HG03064 (cell line): ENCODE measurements at regions not wholly inside any gene's neighbourhood (a gene's known extent, or its start where the extent isn't known, plus 50 kb on each side); places are given as distances from the start of the nearest gene placed in this dataset.
"Not testable (repeated sequence)": the region's sequence is repeated elsewhere in the genome, so short reads cannot be mapped to it uniquely, and the experiment has no call there.

Experiments used
- ATAC-seq: cut with Tn5 transposase; IDR thresholded peaks from one replicate; pipeline ENCODE4 v1.9.1; 2021; ENCODE audit warnings: low read depth; ENCODE audit not compliant: unreplicated experiment

GRCh38 chr13:54004026-54004699 lies 975.5 kb downstream of the OLFM4 start:
- ATAC-seq = no peak

- ATAC-seq = no peak
These were observed 987.9 kb downstream of the OLFM4 start for GRCh38 chr13:54016542-54016941.

GRCh38 chr13:54018485-54018884 lies 989.9 kb downstream of the OLFM4 start:
- no peak for ATAC-seq

GRCh38 chr13:54029226-54029625 lies 1000.6 kb downstream of the OLFM4 start:
- peak; percentile 100 for ATAC-seq

- peak; percentile 14 for ATAC-seq
These were observed 1001.1 kb downstream of the OLFM4 start for GRCh38 chr13:54029720-54030119.

- ATAC-seq = no peak
These were observed 1004.8 kb downstream of the OLFM4 start for GRCh38 chr13:54033323-54033861.

GRCh38 chr13:54034047-54034446 lies 1005.4 kb downstream of the OLFM4 start:
- no peak for ATAC-seq

GRCh38 chr13:54057416-54057815 lies 1028.8 kb downstream of the OLFM4 start:
- not testable (repeated sequence) for ATAC-seq

- not testable (repeated sequence) for ATAC-seq
These were observed 1041.3 kb downstream of the OLFM4 start for GRCh38 chr13:54069958-54070357.

GRCh38 chr13:54077569-54077968 lies 1049.0 kb downstream of the OLFM4 start:
- ATAC-seq = no peak

GRCh38 chr13:54078271-54078870 lies 1049.8 kb downstream of the OLFM4 start:
- ATAC-seq = no peak

- not testable (repeated sequence) for ATAC-seq
These were observed 1053.7 kb downstream of the OLFM4 start for GRCh38 chr13:54082309-54082708.

GRCh38 chr13:54091884-54092283 lies 1063.3 kb downstream of the OLFM4 start:
- ATAC-seq = no peak

GRCh38 chr13:54092686-54093085 lies 1064.1 kb downstream of the OLFM4 start:
- no peak for ATAC-seq

- ATAC-seq = no peak
These were observed 1082.0 kb downstream of the OLFM4 start for GRCh38 chr13:54110597-54110996.

GRCh38 chr13:54124700-54125099 lies 1096.1 kb downstream of the OLFM4 start:
- ATAC-seq = no peak

GRCh38 chr13:54130931-54131330 lies 1102.3 kb downstream of the OLFM4 start:
- not testable (repeated sequence) for ATAC-seq

GRCh38 chr13:54131433-54131832 lies 1102.8 kb downstream of the OLFM4 start:
- ATAC-seq = not testable (repeated sequence)

- ATAC-seq = not testable (repeated sequence)
These were observed 1103.5 kb downstream of the OLFM4 start for GRCh38 chr13:54132127-54132526.

- not testable (repeated sequence) for ATAC-seq
These were observed 1104.1 kb downstream of the OLFM4 start for GRCh38 chr13:54132720-54133119.

- ATAC-seq = no peak
These were observed 1105.1 kb downstream of the OLFM4 start for GRCh38 chr13:54133746-54134145.

- ATAC-seq = no peak
These were observed 1116.2 kb downstream of the OLFM4 start for GRCh38 chr13:54144828-54145227.
